Sigmoid colon (tissue), 4 donors: ENCODE measurements at regions not wholly inside any gene's neighbourhood (a gene's known extent, or its start where the extent isn't known, plus 50 kb on each side); places are given as distances from the start of the nearest gene placed in this dataset.

ENCODE experiments used
- POLR2A ChIP-seq, 2 donors: fragments of 450-650 bp; IDR thresholded peaks; one replicate each; pipeline ENCODE4 v1.6.1; 2016; ENCODE audit warnings: antibody characterized with exemption in 2 of 2, mild to moderate bottlenecking in 2 of 2, moderate library complexity in 2 of 2
- POLR2AphosphoS5 ChIP-seq, 4 donors: sonication (generic); formaldehyde crosslinking; IDR thresholded peaks; one replicate each; pipeline ENCODE4 v1.6.1; 2017; ENCODE audit warnings: antibody characterized with exemption in 4 of 4
- TF ChIP-seq, protein P1 (sequence below), 4 experiments: fragments of 450-650 bp in 3 of 4; fragments of 200-600 bp in 1 of 4; IDR thresholded peaks; one replicate each; pipeline ENCODE4 v1.5.1; 2016 to 2019; ENCODE audit warnings: antibody characterized with exemption in 4 of 4, mild to moderate bottlenecking in 3 of 4, moderate library complexity in 2 of 4

DNA sequence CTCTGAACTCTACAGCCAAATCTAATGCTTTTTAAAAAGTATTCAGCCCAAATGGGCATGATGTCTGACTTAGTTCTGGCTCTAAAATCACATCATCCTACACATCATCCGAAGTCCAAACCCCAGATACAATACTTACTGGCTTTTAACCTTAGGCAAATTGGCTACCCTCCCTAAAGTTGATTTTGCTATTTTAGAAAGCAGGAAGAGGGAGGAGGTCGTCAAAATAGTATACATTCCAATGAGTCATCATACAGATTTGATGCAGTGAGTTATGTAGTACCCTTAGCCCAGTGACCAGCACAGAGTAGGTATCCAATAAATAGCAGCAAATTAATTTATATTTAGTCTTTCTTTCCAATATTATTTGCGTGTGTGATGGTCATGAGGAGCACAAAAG, 582.0 kb upstream of the TUSC1 start:
- TF ChIP-seq, protein P1, sequence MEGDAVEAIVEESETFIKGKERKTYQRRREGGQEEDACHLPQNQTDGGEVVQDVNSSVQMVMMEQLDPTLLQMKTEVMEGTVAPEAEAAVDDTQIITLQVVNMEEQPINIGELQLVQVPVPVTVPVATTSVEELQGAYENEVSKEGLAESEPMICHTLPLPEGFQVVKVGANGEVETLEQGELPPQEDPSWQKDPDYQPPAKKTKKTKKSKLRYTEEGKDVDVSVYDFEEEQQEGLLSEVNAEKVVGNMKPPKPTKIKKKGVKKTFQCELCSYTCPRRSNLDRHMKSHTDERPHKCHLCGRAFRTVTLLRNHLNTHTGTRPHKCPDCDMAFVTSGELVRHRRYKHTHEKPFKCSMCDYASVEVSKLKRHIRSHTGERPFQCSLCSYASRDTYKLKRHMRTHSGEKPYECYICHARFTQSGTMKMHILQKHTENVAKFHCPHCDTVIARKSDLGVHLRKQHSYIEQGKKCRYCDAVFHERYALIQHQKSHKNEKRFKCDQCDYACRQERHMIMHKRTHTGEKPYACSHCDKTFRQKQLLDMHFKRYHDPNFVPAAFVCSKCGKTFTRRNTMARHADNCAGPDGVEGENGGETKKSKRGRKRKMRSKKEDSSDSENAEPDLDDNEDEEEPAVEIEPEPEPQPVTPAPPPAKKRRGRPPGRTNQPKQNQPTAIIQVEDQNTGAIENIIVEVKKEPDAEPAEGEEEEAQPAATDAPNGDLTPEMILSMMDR (IDR thresholded peaks at IDR 0.05), result no peak
- TF ChIP-seq POLR2A (IDR thresholded peaks at IDR 0.05), result no peak
- TF ChIP-seq POLR2AphosphoS5 (IDR thresholded peaks at IDR 0.05), result no peak
